Immature natural killer cell (primary cell): ENCODE measurements at regions not wholly inside any gene's neighbourhood (a gene's known extent, or its start where the extent isn't known, plus 50 kb on each side); places are given as distances from the start of the nearest gene placed in this dataset.

Experiments
- DNase-seq, 3 donors: peaks; one replicate each; pipeline ENCODE4 v3.0.0; 2022; ENCODE audit warnings: mixed read lengths in 1 of 3
- H3K27ac Mint-ChIP-seq, 6 donors: one replicate each; pipeline ENCODE4 v1.8.0; 2020; ENCODE audit warnings: mixed read lengths in 6 of 6, mild to moderate bottlenecking in 5 of 6, inconsistent platforms in 4 of 6, moderate library complexity in 3 of 6
- H3K27me3 Mint-ChIP-seq, 3 donors: one replicate each; pipeline ENCODE4 v1.8.0; 2020 to 2021; ENCODE audit warnings: low read depth in 3 of 3, mild to moderate bottlenecking in 3 of 3, mixed read lengths in 3 of 3, moderate library complexity in 3 of 3, inconsistent platforms in 1 of 3
- H3K36me3 Mint-ChIP-seq, 3 donors: one replicate each; pipeline ENCODE4 v1.8.0; 2020; ENCODE audit warnings: mixed read lengths in 3 of 3, inconsistent platforms in 2 of 3, mild to moderate bottlenecking in 2 of 3
- H3K4me1 Mint-ChIP-seq, 2 donors: one replicate each; pipeline ENCODE4 v1.8.0; 2020; ENCODE audit warnings: inconsistent platforms in 2 of 2, mild to moderate bottlenecking in 2 of 2, mixed read lengths in 2 of 2, moderate library complexity in 1 of 2
- H3K4me3 Mint-ChIP-seq, 5 donors: one replicate each; pipeline ENCODE4 v1.8.0; 2020; ENCODE audit warnings: mild to moderate bottlenecking in 5 of 5, mixed read lengths in 5 of 5, inconsistent platforms in 3 of 5, moderate library complexity in 3 of 5
- H3K9me3 Mint-ChIP-seq, 6 donors: one replicate each; pipeline ENCODE4 v1.8.0; 2020; ENCODE audit warnings: mild to moderate bottlenecking in 6 of 6, mixed read lengths in 6 of 6, inconsistent platforms in 4 of 6, moderate library complexity in 3 of 6

DNA sequence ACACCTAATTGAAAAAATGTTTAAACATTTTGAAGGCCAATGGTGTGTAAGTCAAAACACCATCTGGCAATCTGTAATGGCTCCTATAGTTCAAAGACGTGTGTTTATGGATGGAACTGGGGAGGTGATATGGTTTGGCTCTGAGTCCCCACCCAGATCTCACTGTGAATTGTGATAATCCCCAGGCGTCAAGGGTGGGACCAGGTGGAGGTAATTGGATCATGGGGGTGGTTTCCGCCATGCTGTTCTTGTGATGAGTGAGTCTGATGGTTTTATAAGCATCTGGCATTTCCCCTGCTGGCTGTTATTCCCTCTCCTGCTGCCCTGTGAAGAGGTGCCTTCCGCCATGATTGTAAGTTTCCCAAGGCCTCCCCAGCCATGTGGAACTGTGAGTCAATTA is 52.2 kb downstream of the ADRA2C start:
- no peak for DNase-seq
- no peak overlapping the region for H3K27ac Mint-ChIP-seq
- peaks cover 0 to 18% (median 0%) of the 10 kb centered on the region in 3 donors for H3K27me3 Mint-ChIP-seq
- no peaks in the 10 kb centered on the region for H3K36me3 Mint-ChIP-seq
- H3K4me3 Mint-ChIP-seq: no peak overlapping the region
- H3K4me1 Mint-ChIP-seq: no peaks in the 10 kb centered on the region
- H3K9me3 Mint-ChIP-seq: no peaks in the 10 kb centered on the region

GRCh38 chr4:3819210-3819919 is 53.2 kb downstream of the ADRA2C start:
- no peak overlapping the region for H3K27ac Mint-ChIP-seq
- H3K27me3 Mint-ChIP-seq: peaks cover 0 to 18% (median 4%) of the 10 kb centered on the region in 3 donors
- no peaks in the 10 kb centered on the region for H3K9me3 Mint-ChIP-seq
- H3K4me3 Mint-ChIP-seq: no peak overlapping the region
- no peak for DNase-seq
- H3K4me1 Mint-ChIP-seq: no peaks in the 10 kb centered on the region
- no peaks in the 10 kb centered on the region for H3K36me3 Mint-ChIP-seq

DNA sequence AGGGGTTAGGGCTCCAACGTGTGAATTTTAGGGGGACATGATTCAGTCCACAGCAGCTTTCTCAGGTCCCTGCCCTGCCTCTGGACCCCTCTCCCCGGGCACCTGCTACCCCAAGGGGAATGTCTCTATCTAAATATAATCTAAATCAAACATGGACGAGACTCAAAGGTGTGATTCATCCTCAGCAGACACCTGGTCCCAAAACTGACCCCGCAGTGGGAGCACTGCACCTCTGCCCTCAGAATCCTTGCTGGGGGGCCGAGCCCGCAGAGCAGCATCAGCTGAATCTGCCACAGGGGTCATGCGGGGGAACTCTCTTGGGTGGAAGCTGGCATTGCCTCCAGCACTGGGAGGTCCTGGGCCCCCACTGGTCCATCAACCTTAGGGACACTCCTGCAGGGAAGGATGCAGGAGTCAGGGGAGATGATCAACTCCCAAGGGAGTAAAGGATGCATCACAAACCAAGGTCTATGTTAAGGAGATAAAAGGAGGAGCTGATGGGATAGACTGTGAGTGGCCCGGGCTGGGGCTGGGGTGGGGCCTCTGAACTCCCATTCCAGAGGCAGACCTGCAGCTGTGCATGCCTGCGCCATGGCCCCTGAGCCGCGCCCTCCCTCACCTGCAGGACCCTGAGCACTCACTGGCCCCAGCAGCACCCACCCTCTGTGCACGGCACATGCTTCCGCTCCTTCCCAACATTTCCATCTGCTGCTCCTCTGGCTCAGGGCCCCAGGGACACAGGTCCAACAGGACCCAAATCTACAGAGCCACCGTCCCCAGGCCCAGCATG is 54.0 kb downstream of the ADRA2C start:
- H3K4me3 Mint-ChIP-seq: no peak overlapping the region
- H3K27ac Mint-ChIP-seq: no peak overlapping the region

GRCh38 chr4:3820806-3821579 is 54.8 kb downstream of the ADRA2C start:
- Mint-ChIP-seq H3K4me1 (no peaks in the 10 kb centered on the region), H3K27ac (no peak overlapping the region), H3K4me3 (no peak overlapping the region), H3K9me3 (no peaks in the 10 kb centered on the region), H3K27me3 (peaks cover 0 to 19% (median 7%) of the 10 kb centered on the region in 3 donors), H3K36me3 (no peaks in the 10 kb centered on the region)
- no peak for DNase-seq

More for the DNA sequence above, 54.0 kb downstream of the ADRA2C start:
- Mint-ChIP-seq H3K4me1 (no peaks in the 10 kb centered on the region), H3K36me3 (no peaks in the 10 kb centered on the region), H3K27me3 (peaks cover 0 to 19% (median 7%) of the 10 kb centered on the region in 3 donors), H3K9me3 (no peaks in the 10 kb centered on the region)
- DNase-seq: no peak

DNA sequence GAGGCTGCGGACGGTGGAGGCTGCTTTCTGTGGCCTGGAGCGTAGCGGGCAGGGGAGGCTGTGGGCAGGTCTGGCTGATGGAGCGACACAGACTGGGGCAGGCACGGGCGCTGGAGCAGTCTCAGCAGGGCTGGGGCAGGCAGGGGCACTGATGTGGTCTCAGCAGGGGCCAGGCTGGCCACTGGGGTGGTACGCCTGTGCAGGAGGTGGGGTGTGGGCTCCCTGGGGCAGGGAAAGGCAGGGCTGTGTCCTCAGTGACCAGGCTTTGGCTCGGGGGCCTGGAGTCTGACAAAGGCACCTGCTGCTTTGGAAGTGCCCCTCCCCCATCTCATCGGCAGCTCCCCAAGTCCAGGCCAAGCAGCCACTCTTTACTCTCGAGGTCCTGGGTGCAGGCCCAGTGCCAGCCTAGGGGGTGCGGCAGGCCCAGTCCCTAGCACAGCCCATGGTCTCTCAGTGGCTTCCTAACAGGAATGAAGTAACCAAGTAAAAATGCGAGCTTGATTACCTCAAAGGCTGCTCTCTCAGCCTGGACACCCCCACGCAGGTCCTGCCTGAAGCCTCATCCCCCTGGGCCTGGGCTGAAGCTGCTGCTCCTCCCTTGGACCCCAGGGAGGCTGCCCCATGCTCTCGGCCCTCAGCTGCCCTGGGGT is 55.5 kb downstream of the ADRA2C start:
- H3K9me3 Mint-ChIP-seq: no peaks in the 10 kb centered on the region
- no peak overlapping the region for H3K4me3 Mint-ChIP-seq
- H3K27ac Mint-ChIP-seq: no peak overlapping the region
- peaks cover 0 to 19% (median 7%) of the 10 kb centered on the region in 3 donors for H3K27me3 Mint-ChIP-seq
- H3K36me3 Mint-ChIP-seq: no peaks in the 10 kb centered on the region
- DNase-seq: no peak
- no peaks in the 10 kb centered on the region for H3K4me1 Mint-ChIP-seq

- no peak for DNase-seq
- Mint-ChIP-seq H3K27me3 (peaks cover 0 to 19% (median 7%) of the 10 kb centered on the region in 3 donors), H3K4me3 (no peak overlapping the region), H3K36me3 (no peaks in the 10 kb centered on the region), H3K4me1 (no peaks in the 10 kb centered on the region), H3K9me3 (no peaks in the 10 kb centered on the region), H3K27ac (no peak overlapping the region)
These were observed 56.2 kb downstream of the ADRA2C start for GRCh38 chr4:3822230-3822947.

DNA sequence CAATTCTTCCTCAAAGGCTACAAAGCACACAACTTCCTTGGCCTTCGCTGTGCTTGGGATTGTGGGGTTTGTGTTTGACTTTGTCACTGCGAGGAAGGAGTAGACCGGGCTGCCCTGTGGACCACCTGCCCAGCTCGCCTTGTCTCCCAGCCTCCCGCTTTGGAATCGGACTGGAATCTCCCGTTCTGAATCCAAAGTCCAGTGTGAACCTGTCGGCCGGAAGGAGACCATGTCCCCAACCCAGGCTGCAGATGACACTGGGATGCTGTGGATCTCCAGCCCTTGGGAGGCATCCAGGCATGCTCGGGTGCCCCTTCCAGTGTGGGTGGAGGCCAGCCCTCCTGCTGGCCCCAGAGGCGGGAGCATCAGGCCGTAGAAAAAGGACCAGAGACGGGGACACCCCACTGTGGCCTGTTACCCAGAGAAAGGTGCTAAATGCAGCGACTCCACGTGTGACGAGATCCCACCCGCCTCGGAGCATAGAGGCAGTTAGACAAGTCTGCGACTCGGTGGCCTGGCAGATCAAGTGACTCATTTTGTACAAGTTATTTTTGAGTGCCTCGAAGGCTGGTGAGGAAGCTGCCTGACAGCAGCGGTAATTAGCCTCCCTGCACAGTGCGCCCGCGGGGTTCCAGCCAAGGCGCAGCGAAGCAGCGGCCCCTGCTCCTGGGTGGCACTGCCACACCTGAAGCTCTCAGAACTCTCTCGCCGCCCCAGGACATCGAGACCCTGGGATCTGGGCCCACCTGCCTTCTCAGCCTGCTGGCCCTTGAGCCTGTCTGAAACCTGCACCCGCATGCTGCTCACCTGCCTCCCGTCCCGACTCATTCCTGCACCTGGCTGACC is 57.5 kb downstream of the ADRA2C start:
- Mint-ChIP-seq H3K27me3 (peaks cover 0 to 18% (median 9%) of the 10 kb centered on the region in 3 donors), H3K4me3 (no peak overlapping the region), H3K27ac (no peak overlapping the region), H3K9me3 (no peaks in the 10 kb centered on the region), H3K4me1 (no peaks in the 10 kb centered on the region), H3K36me3 (no peaks in the 10 kb centered on the region)
- no peak for DNase-seq

DNA sequence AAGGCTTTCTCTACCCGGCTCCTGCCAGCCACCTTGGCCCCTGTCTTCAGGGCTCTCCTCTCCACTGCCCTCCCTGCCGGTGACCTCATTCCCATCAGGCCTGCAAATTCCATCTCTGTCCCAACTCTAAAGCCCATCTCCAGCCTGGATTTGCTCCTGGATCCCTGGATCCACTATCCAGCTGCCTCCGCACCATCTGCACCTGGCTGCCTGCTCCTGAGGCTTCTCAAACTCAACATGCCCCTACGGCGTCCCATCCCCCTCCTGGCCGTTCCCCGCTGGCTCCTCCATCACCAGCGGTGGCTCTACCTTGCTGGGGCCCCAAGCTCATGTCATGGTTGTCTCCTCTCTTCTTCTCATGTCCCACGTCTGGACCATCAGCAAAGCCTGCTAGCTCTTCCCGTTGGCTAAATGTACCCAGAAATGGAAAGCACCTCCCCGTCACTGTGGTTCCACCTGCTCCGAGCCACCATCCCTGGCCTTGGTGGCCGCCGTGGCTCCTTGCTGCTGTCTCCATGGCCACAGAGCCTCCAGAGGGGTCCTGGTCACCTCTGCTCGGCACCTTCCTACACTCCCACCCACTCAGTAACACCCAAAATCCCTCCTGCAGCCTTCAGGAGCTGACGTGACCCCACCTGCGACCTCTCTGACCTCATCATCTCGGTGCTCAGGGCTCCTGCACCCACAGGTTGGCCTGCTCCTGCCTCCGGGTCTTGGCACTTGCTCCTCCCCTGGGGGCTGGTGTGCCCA is 58.5 kb downstream of the ADRA2C start:
- Mint-ChIP-seq H3K9me3 (no peaks in the 10 kb centered on the region), H3K4me3 (no peak overlapping the region), H3K36me3 (no peaks in the 10 kb centered on the region), H3K4me1 (no peaks in the 10 kb centered on the region), H3K27me3 (peaks cover 0 to 14% (median 12%) of the 10 kb centered on the region in 3 donors), H3K27ac (peak overlapping the region in 1 of 6 donors; percentile 37)
- DNase-seq: no peak

- Mint-ChIP-seq H3K27ac (no peak overlapping the region), H3K9me3 (no peaks in the 10 kb centered on the region), H3K4me3 (no peak overlapping the region), H3K36me3 (no peaks in the 10 kb centered on the region), H3K27me3 (peaks cover 0 to 15% (median 7%) of the 10 kb centered on the region in 3 donors), H3K4me1 (no peaks in the 10 kb centered on the region)
- DNase-seq: no peak
These were observed 59.3 kb downstream of the ADRA2C start for GRCh38 chr4:3825530-3825929.

DNA sequence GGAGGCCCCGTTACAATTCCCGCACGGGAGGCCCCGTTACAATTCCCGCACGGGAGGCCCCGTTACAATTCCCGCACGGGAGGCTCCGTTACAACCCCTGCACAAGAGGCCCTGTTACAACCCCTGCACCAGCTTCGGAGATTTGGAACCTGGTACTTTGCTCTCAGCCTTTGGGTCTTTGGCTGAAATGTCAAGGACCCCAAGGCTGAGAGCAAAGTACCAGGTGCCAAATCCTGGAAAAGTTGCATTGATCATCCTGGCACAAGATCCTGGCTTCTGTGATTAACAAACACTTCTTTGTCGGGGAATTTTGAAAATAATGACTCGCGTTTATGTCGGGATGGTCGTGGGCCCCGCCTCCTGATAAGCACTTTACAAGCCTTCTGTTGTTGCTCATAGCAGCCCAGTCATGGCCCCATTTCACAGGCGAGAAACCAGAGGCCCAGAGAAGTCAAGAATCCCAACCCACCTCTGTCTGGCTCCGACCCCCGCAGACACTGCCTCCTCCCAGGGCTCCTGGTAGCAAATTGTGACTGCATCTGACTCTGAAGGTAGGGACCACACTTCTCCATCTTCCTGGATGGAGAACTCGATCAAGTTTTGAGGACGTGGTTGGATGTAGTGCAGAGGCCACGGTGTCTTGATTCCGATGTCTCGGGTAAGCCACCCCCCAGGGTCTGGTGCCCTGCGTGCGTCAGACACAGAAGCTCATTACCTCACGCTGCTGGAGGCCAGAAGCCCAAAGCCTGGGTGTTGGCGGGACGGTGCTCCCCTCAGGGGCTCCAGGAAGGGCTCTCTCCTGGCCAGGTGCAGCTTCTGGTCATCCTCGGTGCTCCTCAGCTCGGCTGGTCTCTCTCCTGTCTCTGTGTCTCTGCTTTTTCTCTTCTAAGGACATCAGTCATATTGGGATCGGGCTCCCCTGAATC is 60.3 kb downstream of the ADRA2C start:
- Mint-ChIP-seq H3K27ac (no peak overlapping the region), H3K36me3 (no peaks in the 10 kb centered on the region), H3K9me3 (no peaks in the 10 kb centered on the region), H3K27me3 (peaks cover 0 to 15% (median 7%) of the 10 kb centered on the region in 3 donors), H3K4me1 (no peaks in the 10 kb centered on the region), H3K4me3 (no peak overlapping the region)
- no peak for DNase-seq
